GM21515 (cell line): ENCODE measurements at regions not wholly inside any gene's neighbourhood (a gene's known extent, or its start where the extent isn't known, plus 50 kb on each side); places are given as distances from the start of the nearest gene placed in this dataset.

Source experiments
- ATAC-seq: cut with Tn5 transposase; IDR thresholded peaks from one replicate; pipeline ENCODE4 v1.9.1; 2021; ENCODE audit not compliant: unreplicated experiment

GRCh38 chr3:22296601-22297000 is 545.6 kb upstream of the ZNF385D start:
- no peak for ATAC-seq

- no peak for ATAC-seq
These were observed 546.4 kb upstream of the ZNF385D start for GRCh38 chr3:22297436-22297835.

GRCh38 chr3:22306454-22306853 is 555.4 kb upstream of the ZNF385D start:
- ATAC-seq = no peak

GRCh38 chr3:22308871-22309270 is 557.9 kb upstream of the ZNF385D start:
- no peak for ATAC-seq

- no peak for ATAC-seq
These were observed 564.9 kb upstream of the ZNF385D start for GRCh38 chr3:22315925-22316324.

- no peak for ATAC-seq
These were observed 567.3 kb upstream of the ZNF385D start for GRCh38 chr3:22318325-22318724.

- no peak for ATAC-seq
These were observed 568.4 kb upstream of the ZNF385D start for GRCh38 chr3:22319446-22319845.

- no peak for ATAC-seq
These were observed 571.9 kb upstream of the ZNF385D start for GRCh38 chr3:22322861-22323260.

- no peak for ATAC-seq
These were observed 575.3 kb upstream of the ZNF385D start for GRCh38 chr3:22326305-22326704.

- ATAC-seq = no peak
These were observed 584.0 kb upstream of the ZNF385D start for GRCh38 chr3:22334996-22335395.

- ATAC-seq = no peak
These were observed 598.3 kb upstream of the ZNF385D start for GRCh38 chr3:22349215-22349851.

GRCh38 chr3:22351806-22352205 is 600.8 kb upstream of the ZNF385D start:
- ATAC-seq = no peak

- ATAC-seq = no peak
These were observed 602.1 kb upstream of the ZNF385D start for GRCh38 chr3:22353126-22353525.

GRCh38 chr3:22358334-22358733 is 607.3 kb upstream of the ZNF385D start:
- ATAC-seq = no peak

GRCh38 chr3:22360164-22360563 is 609.2 kb upstream of the ZNF385D start:
- no peak for ATAC-seq

GRCh38 chr3:22360970-22361369 is 610.0 kb upstream of the ZNF385D start:
- no peak for ATAC-seq

- no peak for ATAC-seq
These were observed 610.5 kb upstream of the ZNF385D start for GRCh38 chr3:22361521-22361920.

GRCh38 chr3:22364851-22365250 is 613.8 kb upstream of the ZNF385D start:
- ATAC-seq = no peak

GRCh38 chr3:22366781-22367180 is 615.8 kb upstream of the ZNF385D start:
- no peak for ATAC-seq

GRCh38 chr3:22371036-22371435 is 620.0 kb upstream of the ZNF385D start:
- ATAC-seq = no peak

GRCh38 chr3:22371607-22372291 is 620.7 kb upstream of the ZNF385D start:
- ATAC-seq = no peak

- ATAC-seq = no peak
These were observed 621.5 kb upstream of the ZNF385D start for GRCh38 chr3:22372292-22373062.
